NT2/D1 (cell line): ENCODE measurements at regions not wholly inside any gene's neighbourhood (a gene's known extent, or its start where the extent isn't known, plus 50 kb on each side); places are given as distances from the start of the nearest gene placed in this dataset.

Experiments
- DNase-seq: peaks from one replicate; pipeline ENCODE4 v3.0.0-alpha.2; 2011; ENCODE audit warnings: low read depth, low spot score
- H3K27me3 ChIP-seq: 2 replicates; pipeline ENCODE4 v1.6.0; 2011; ENCODE audit warnings: mild to moderate bottlenecking; ENCODE audit not compliant: insufficient read length, insufficient read depth
- H3K36me3 ChIP-seq: 2 replicates; pipeline ENCODE4 v1.6.1; 2011; ENCODE audit warnings: mild to moderate bottlenecking, low read length, mixed read lengths; ENCODE audit not compliant: insufficient read depth, insufficient read length
- H3K4me1 ChIP-seq: 2 replicates; pipeline ENCODE4 v1.5.1; 2011; ENCODE audit not compliant: insufficient read depth, insufficient read length
- H3K4me3 ChIP-seq: 2 replicates; pipeline ENCODE4 v1.5.1; 2011; ENCODE audit warnings: low read depth; ENCODE audit not compliant: insufficient read length
- H3K9ac ChIP-seq: 2 replicates; pipeline ENCODE4 v1.6.0; 2011; ENCODE audit warnings: low read depth; ENCODE audit not compliant: insufficient read length
- H3K9me3 ChIP-seq: 2 replicates; pipeline ENCODE4 v1.5.1; 2011; ENCODE audit warnings: mild to moderate bottlenecking, low read length; ENCODE audit not compliant: insufficient read depth
- SUZ12 ChIP-seq: IDR thresholded peaks from 2 replicates; pipeline ENCODE4 v1.6.1; 2011; ENCODE audit not compliant: insufficient read length, insufficient read depth; ENCODE audit errors: extremely low read depth
- YY1 ChIP-seq: IDR thresholded peaks from 2 replicates; pipeline ENCODE4 v1.6.1; 2011; ENCODE audit not compliant: insufficient read length, insufficient read depth
- ZNF274 ChIP-seq: IDR thresholded peaks from 2 replicates; pipeline ENCODE4 v1.6.1; 2011; ENCODE audit warnings: mild to moderate bottlenecking, low read depth, low read length

GRCh38 chr13:34637636-34638035 lies 304.4 kb upstream of the NBEA start:
- H3K4me1 ChIP-seq, result no peaks in the 10 kb centered on the region
- no peaks in the 10 kb centered on the region for H3K36me3 ChIP-seq
- H3K4me3 ChIP-seq, result no peak overlapping the region
- TF ChIP-seq ZNF274 (no peak), YY1 (no peak), SUZ12 (no peak)
- no peaks in the 10 kb centered on the region for H3K27me3 ChIP-seq
- no peaks in the 10 kb centered on the region for H3K9me3 ChIP-seq
- no peak for DNase-seq
- H3K9ac ChIP-seq, result no peak overlapping the region

GRCh38 chr13:34638897-34639296 lies 303.2 kb upstream of the NBEA start:
- Histone ChIP-seq H3K27me3 (no peaks in the 10 kb centered on the region), H3K9me3 (no peaks in the 10 kb centered on the region), H3K36me3 (no peaks in the 10 kb centered on the region), H3K4me1 (no peaks in the 10 kb centered on the region), H3K9ac (no peak overlapping the region), H3K4me3 (no peak overlapping the region)
- DNase-seq, result no peak
- TF ChIP-seq SUZ12 (no peak), YY1 (no peak), ZNF274 (no peak)

GRCh38 chr13:34640179-34640992 lies 301.7 kb upstream of the NBEA start:
- Histone ChIP-seq H3K9ac (no peak overlapping the region), H3K36me3 (no peaks in the 10 kb centered on the region), H3K4me3 (no peak overlapping the region), H3K4me1 (no peaks in the 10 kb centered on the region), H3K27me3 (no peaks in the 10 kb centered on the region), H3K9me3 (no peaks in the 10 kb centered on the region)
- no peak for DNase-seq
- TF ChIP-seq ZNF274, result no peak
- no peak for TF ChIP-seq YY1

GRCh38 chr13:34640993-34641330 lies 301.1 kb upstream of the NBEA start:
- H3K27me3 ChIP-seq, result no peaks in the 10 kb centered on the region
- TF ChIP-seq SUZ12 (no peak), ZNF274 (no peak), YY1 (no peak)
- no peaks in the 10 kb centered on the region for H3K36me3 ChIP-seq
- H3K9me3 ChIP-seq, result no peaks in the 10 kb centered on the region
- H3K4me3 ChIP-seq, result no peak overlapping the region
- no peak overlapping the region for H3K9ac ChIP-seq
- no peaks in the 10 kb centered on the region for H3K4me1 ChIP-seq
- no peak for DNase-seq

GRCh38 chr13:34647379-34648150 lies 294.5 kb upstream of the NBEA start:
- Histone ChIP-seq H3K4me1 (no peaks in the 10 kb centered on the region), H3K36me3 (no peaks in the 10 kb centered on the region), H3K9me3 (peaks cover 8% of the 10 kb centered on the region; the same call in 1 of the 2 replicates), H3K9ac (no peak overlapping the region), H3K4me3 (no peak overlapping the region), H3K27me3 (no peaks in the 10 kb centered on the region)
- TF ChIP-seq SUZ12 (no peak), YY1 (no peak)
- no peak for DNase-seq

GRCh38 chr13:34654203-34654602 lies 287.9 kb upstream of the NBEA start:
- Histone ChIP-seq H3K9me3 (peaks cover 8% of the 10 kb centered on the region; the same call in 1 of the 2 replicates), H3K36me3 (no peaks in the 10 kb centered on the region), H3K9ac (no peak overlapping the region), H3K4me3 (no peak overlapping the region), H3K4me1 (no peaks in the 10 kb centered on the region), H3K27me3 (no peaks in the 10 kb centered on the region)
- DNase-seq, result no peak
- TF ChIP-seq SUZ12 (no peak), ZNF274 (no peak), YY1 (no peak)

GRCh38 chr13:34654647-34655046 lies 287.4 kb upstream of the NBEA start:
- H3K4me3 ChIP-seq, result no peak overlapping the region
- no peaks in the 10 kb centered on the region for H3K27me3 ChIP-seq
- no peak for TF ChIP-seq ZNF274
- no peak for TF ChIP-seq SUZ12
- TF ChIP-seq YY1, result no peak
- no peak overlapping the region for H3K9ac ChIP-seq
- no peaks in the 10 kb centered on the region for H3K4me1 ChIP-seq
- peaks cover 8% of the 10 kb centered on the region; the same call in 1 of the 2 replicates for H3K9me3 ChIP-seq
- no peak for DNase-seq
- H3K36me3 ChIP-seq, result no peaks in the 10 kb centered on the region
